ENCODE measurements at regions not wholly inside any gene's neighbourhood (a gene's known extent, or its start where the extent isn't known, plus 50 kb on each side); places are given as distances from the start of the nearest gene placed in this dataset.

- no peaks in the 10 kb centered on the region for H3K9me3 ChIP-seq
- H3K79me2 ChIP-seq (ENCODE audit: insufficient read depth), result no peaks in the 10 kb centered on the region
- ChIA-PET CTCF (no interaction called here), POLR2A (no interaction called here)
- TF ChIP-seq SMC3 (IDR thresholded peaks at IDR 0.05; ENCODE audit: low read depth, low read length), result no peak
- no peak for TF ChIP-seq TAF1 (IDR thresholded peaks at IDR 0.05; ENCODE audit: borderline replicate concordance, low read depth, low read length)
- no peak for TF ChIP-seq YY1 (IDR thresholded peaks at IDR 0.05; ENCODE audit: low read depth)
- TF ChIP-seq ELF1 (IDR thresholded peaks at IDR 0.05), result no peak
- H3K4me2 ChIP-seq, result no peak overlapping the region
- H2AFZ ChIP-seq (ENCODE audit: low read depth), result no peak overlapping the region
- no peak overlapping the region for H3K4me3 ChIP-seq (ENCODE audit: low read depth in 2 of 2, low read length in 1 of 2)
- H3K36me3 ChIP-seq (replicated peaks in 1 of 2; ENCODE audit: control insufficient read depth in 1 of 2, insufficient read depth in 2 of 2, low read length in 1 of 2), result no peaks in the 10 kb centered on the region
- no peaks in the 10 kb centered on the region for H3K4me1 ChIP-seq (ENCODE audit: control insufficient read depth in 1 of 2, insufficient read depth in 2 of 2, low read depth in 1 of 2, low read length in 1 of 2)
- WGBS (ENCODE audit: low lambda C conversion rate), result 5% methylated on average over 1 of the region's 1 CpG
- H3K9ac ChIP-seq, result no peak overlapping the region
- H4K20me1 ChIP-seq (ENCODE audit: insufficient read depth), result no peaks in the 10 kb centered on the region
- no peak for DNase-seq
- H3K9me2 ChIP-seq, result no peaks in the 10 kb centered on the region
- H3K27me3 ChIP-seq (ENCODE audit: insufficient read depth), result no peaks in the 10 kb centered on the region
- H3K27ac ChIP-seq (ENCODE audit: low read depth in 2 of 2, low read length in 1 of 2), result no peak overlapping the region
- H3F3A ChIP-seq (replicated peaks; ENCODE audit: insufficient read depth), result no peaks in the 10 kb centered on the region
These were observed 483.0 kb upstream of the ID4 start for GRCh38 chr6:19354181-19354580.

DNA sequence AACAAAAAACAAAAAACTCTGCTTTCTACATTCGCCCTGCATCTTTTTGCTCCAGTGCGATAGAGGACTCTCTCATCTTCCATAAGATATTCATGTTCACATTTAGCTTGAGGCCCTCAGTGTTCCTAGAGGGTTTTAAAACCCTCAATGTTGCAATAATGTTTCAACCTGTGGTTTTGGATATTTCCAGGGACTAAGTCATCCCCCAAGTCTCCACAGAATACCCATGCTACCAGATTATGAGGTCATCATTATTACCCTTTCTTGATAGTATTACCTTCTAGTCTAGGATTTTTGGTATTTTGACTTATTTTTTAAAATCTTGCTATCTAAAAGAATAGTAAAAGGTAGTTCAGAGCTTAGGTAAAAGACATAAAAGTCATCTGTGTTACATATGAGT lies 480.5 kb upstream of the ID4 start:
- POLR2A ChIA-PET, result no interaction called here
- CTCF ChIA-PET, result interaction anchor here (1.0 kb wide), 1 partner anchor 22 kb away, joined by 3 read pairs; no protein-coding TSS in a partner anchor
- 40% methylated on average over 2 of the region's 2 CpGs for WGBS (ENCODE audit: low lambda C conversion rate)

DNA sequence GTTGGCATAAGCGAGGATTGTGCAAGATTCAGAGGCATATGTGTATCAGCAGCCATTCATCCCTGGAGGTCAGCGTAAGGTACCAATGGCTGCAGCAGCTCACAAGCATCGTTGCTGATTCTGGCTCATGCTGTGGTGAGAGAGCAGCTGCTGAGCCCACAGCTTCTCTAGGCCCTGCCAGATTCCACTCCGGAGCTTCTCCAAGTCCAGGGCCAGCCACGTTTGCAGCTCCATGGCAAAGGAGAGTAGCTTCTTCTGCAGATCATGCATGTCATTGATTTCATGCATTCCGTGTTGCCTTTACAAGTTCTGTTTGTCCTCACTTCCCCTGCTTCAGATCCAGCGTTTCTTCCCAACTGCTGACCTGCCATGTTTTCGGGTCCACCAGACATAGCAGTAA lies 474.8 kb upstream of the ID4 start:
- no peak overlapping the region for H2AFZ ChIP-seq (ENCODE audit: low read depth)
- no peak for DNase-seq
- no peaks in the 10 kb centered on the region for H3K27me3 ChIP-seq (ENCODE audit: insufficient read depth)
- H3K4me3 ChIP-seq (ENCODE audit: low read depth in 2 of 2, low read length in 1 of 2), result no peak overlapping the region
- no peaks in the 10 kb centered on the region for H4K20me1 ChIP-seq (ENCODE audit: insufficient read depth)
- H3K27ac ChIP-seq (ENCODE audit: low read depth in 2 of 2, low read length in 1 of 2), result no peak overlapping the region
- H3K9me2 ChIP-seq, result no peaks in the 10 kb centered on the region
- no peaks in the 10 kb centered on the region for H3K9me3 ChIP-seq
- H3K36me3 ChIP-seq (replicated peaks in 1 of 2; ENCODE audit: control insufficient read depth in 1 of 2, insufficient read depth in 2 of 2, low read length in 1 of 2), result no peaks in the 10 kb centered on the region
- H3K9ac ChIP-seq, result no peak overlapping the region
- POLR2A ChIA-PET, result no interaction called here
- CTCF ChIA-PET, result no interaction called here
- H3K4me1 ChIP-seq (ENCODE audit: control insufficient read depth in 1 of 2, insufficient read depth in 2 of 2, low read depth in 1 of 2, low read length in 1 of 2), result no peaks in the 10 kb centered on the region
- WGBS (ENCODE audit: low lambda C conversion rate), result 12% methylated on average over 6 of the region's 8 CpGs
- no peaks in the 10 kb centered on the region for H3K79me2 ChIP-seq (ENCODE audit: insufficient read depth)
- H3F3A ChIP-seq (replicated peaks; ENCODE audit: insufficient read depth), result no peaks in the 10 kb centered on the region
- H3K4me2 ChIP-seq, result no peak overlapping the region
- no peak for TF ChIP-seq USF1 (IDR thresholded peaks at IDR 0.05; ENCODE audit: borderline replicate concordance, low read depth)
- TF ChIP-seq REST (IDR thresholded peaks at IDR 0.05; ENCODE audit: low read depth, low read length), result no peak
- TF ChIP-seq NFIC (IDR thresholded peaks at IDR 0.05; ENCODE audit: borderline replicate concordance), result no peak
- TF ChIP-seq TCF12 (IDR thresholded peaks at IDR 0.05), result no peak
- no peak for TF ChIP-seq PBX3 (IDR thresholded peaks at IDR 0.05)
- no peak for TF ChIP-seq RXRA (IDR thresholded peaks at IDR 0.05; ENCODE audit: borderline replicate concordance, low read depth)
- TF ChIP-seq RAD21 (IDR thresholded peaks at IDR 0.05; ENCODE audit: low read length), result no peak
- no peak for TF ChIP-seq EP300 (IDR thresholded peaks at IDR 0.05; ENCODE audit: borderline replicate concordance in 1 of 2, low read depth in 1 of 2, low read length in 1 of 2)
- no peak for TF ChIP-seq NRF1 (IDR thresholded peaks at IDR 0.05; ENCODE audit: low read depth, low read length)
- no peak for TF ChIP-seq GABPA (IDR thresholded peaks at IDR 0.05; ENCODE audit: low read depth)
- no peak for TF ChIP-seq TEAD4 (IDR thresholded peaks at IDR 0.05; ENCODE audit: borderline replicate concordance, insufficient read depth)
- TF ChIP-seq USF2 (IDR thresholded peaks at IDR 0.05; ENCODE audit: borderline replicate concordance, low read depth, low read length), result no peak

More for the DNA sequence above, 480.5 kb upstream of the ID4 start:
- Histone ChIP-seq H2AFZ (ENCODE audit: low read depth) (no peak overlapping the region), H3K27ac (ENCODE audit: low read depth in 2 of 2, low read length in 1 of 2) (no peak overlapping the region), H3K9ac (no peak overlapping the region), H3K79me2 (ENCODE audit: insufficient read depth) (no peaks in the 10 kb centered on the region), H3K36me3 (replicated peaks in 1 of 2; ENCODE audit: control insufficient read depth in 1 of 2, insufficient read depth in 2 of 2, low read length in 1 of 2) (no peaks in the 10 kb centered on the region), H3K9me3 (no peaks in the 10 kb centered on the region), H3K27me3 (ENCODE audit: insufficient read depth) (no peaks in the 10 kb centered on the region), H3K4me3 (ENCODE audit: low read depth in 2 of 2, low read length in 1 of 2) (no peak overlapping the region), H3F3A (replicated peaks; ENCODE audit: insufficient read depth) (no peaks in the 10 kb centered on the region), H3K9me2 (no peaks in the 10 kb centered on the region), H3K4me2 (no peak overlapping the region), H3K4me1 (ENCODE audit: control insufficient read depth in 1 of 2, insufficient read depth in 2 of 2, low read depth in 1 of 2, low read length in 1 of 2) (no peaks in the 10 kb centered on the region), H4K20me1 (ENCODE audit: insufficient read depth) (no peaks in the 10 kb centered on the region)
- no peak for DNase-seq
- TF ChIP-seq MEF2A (IDR thresholded peaks at IDR 0.05; ENCODE audit: borderline replicate concordance, low read depth), result no peak
